ENCODE measurements at regions not wholly inside any gene's neighbourhood (a gene's known extent, or its start where the extent isn't known, plus 50 kb on each side); places are given as distances from the start of the nearest gene placed in this dataset.

GRCh38 chr22:44429941-44430587 lies 68.0 kb downstream of the RTL6 start:
- no peaks in the 10 kb centered on the region for H3K36me3 ChIP-seq (ENCODE audit: control insufficient read depth in 1 of 2, insufficient read depth in 2 of 2, low read depth in 1 of 2, low read length in 2 of 2)
- no peaks in the 10 kb centered on the region for H3K9me3 ChIP-seq (ENCODE audit: control insufficient read depth, low read length)
- no peak overlapping the region for H4K91ac ChIP-seq (ENCODE audit: low read length)
- H2AK5ac ChIP-seq (ENCODE audit: low read length, severe bottlenecking): no peak overlapping the region
- 84% methylated on average over 14 of the region's 16 CpGs for WGBS
- no peak overlapping the region for H3K4me3 ChIP-seq (ENCODE audit: insufficient read depth in 1 of 2, low read depth in 1 of 2, low read length in 2 of 2)
- peaks cover 33 to 75% of the 10 kb centered on the region in 2 experiments for H3K27me3 ChIP-seq (ENCODE audit: control insufficient read depth in 1 of 2, insufficient read depth in 1 of 2, low read length in 2 of 2)
- H2BK15ac ChIP-seq (ENCODE audit: low read depth, poor library complexity, severe bottlenecking): no peak overlapping the region
- H3K9ac ChIP-seq (ENCODE audit: low read length): no peak overlapping the region
- H4K8ac ChIP-seq (ENCODE audit: low read length): no peak overlapping the region
- no peak overlapping the region for H2BK5ac ChIP-seq (ENCODE audit: low read depth, low read length, poor library complexity, severe bottlenecking)
- no peak overlapping the region for H3K4me2 ChIP-seq (ENCODE audit: low read length, poor library complexity, severe bottlenecking)
- H2AFZ ChIP-seq (ENCODE audit: low read depth, low read length): no peak overlapping the region
- H3K79me1 ChIP-seq (replicated peaks; ENCODE audit: low read length, poor library complexity, severe bottlenecking): no peaks in the 10 kb centered on the region
- no peak overlapping the region for H3K23ac ChIP-seq (ENCODE audit: low read length in 2 of 2)
- H3K18ac ChIP-seq (ENCODE audit: low read depth in 1 of 2, low read length in 2 of 2): no peak overlapping the region
- H3K14ac ChIP-seq (ENCODE audit: low read length in 2 of 2): no peak overlapping the region
- H3K4ac ChIP-seq (ENCODE audit: low read depth in 1 of 2, low read length in 2 of 2): no peak overlapping the region
- no peaks in the 10 kb centered on the region for H3K4me1 ChIP-seq (ENCODE audit: control insufficient read depth, insufficient read depth, low read depth, low read length)
- H3K27ac ChIP-seq (ENCODE audit: low read length, poor library complexity, severe bottlenecking): no peak overlapping the region
- no peak overlapping the region for H2BK12ac ChIP-seq (ENCODE audit: low read length in 2 of 2)
- no peak overlapping the region for H2BK120ac ChIP-seq (ENCODE audit: low read depth, low read length)
- no peak for DNase-seq

- no peak overlapping the region for H4K8ac ChIP-seq (ENCODE audit: low read length)
- H3K27ac ChIP-seq (ENCODE audit: low read length, poor library complexity, severe bottlenecking): no peak overlapping the region
- H4K91ac ChIP-seq (ENCODE audit: low read length): no peak overlapping the region
- H2BK12ac ChIP-seq (ENCODE audit: low read length in 2 of 2): no peak overlapping the region
- 73% methylated on average over 11 of the region's 13 CpGs for WGBS
- H2AK5ac ChIP-seq (ENCODE audit: low read length, severe bottlenecking): no peak overlapping the region
- no peak overlapping the region for H3K4me3 ChIP-seq (ENCODE audit: insufficient read depth in 1 of 2, low read depth in 1 of 2, low read length in 2 of 2)
- H3K27me3 ChIP-seq (ENCODE audit: control insufficient read depth in 1 of 2, insufficient read depth in 1 of 2, low read length in 2 of 2): peaks cover 32 to 76% of the 10 kb centered on the region in 2 experiments
- DNase-seq: no peak
- H2BK5ac ChIP-seq (ENCODE audit: low read depth, low read length, poor library complexity, severe bottlenecking): no peak overlapping the region
- H2BK120ac ChIP-seq (ENCODE audit: low read depth, low read length): no peak overlapping the region
- H3K4me2 ChIP-seq (ENCODE audit: low read length, poor library complexity, severe bottlenecking): no peak overlapping the region
- H3K18ac ChIP-seq (ENCODE audit: low read depth in 1 of 2, low read length in 2 of 2): no peak overlapping the region
- no peak overlapping the region for H3K9ac ChIP-seq (ENCODE audit: low read length)
- no peaks in the 10 kb centered on the region for H3K4me1 ChIP-seq (ENCODE audit: control insufficient read depth, insufficient read depth, low read depth, low read length)
- H3K36me3 ChIP-seq (ENCODE audit: control insufficient read depth in 1 of 2, insufficient read depth in 2 of 2, low read depth in 1 of 2, low read length in 2 of 2): no peaks in the 10 kb centered on the region
- H3K79me1 ChIP-seq (replicated peaks; ENCODE audit: low read length, poor library complexity, severe bottlenecking): no peaks in the 10 kb centered on the region
- no peak overlapping the region for H2BK15ac ChIP-seq (ENCODE audit: low read depth, poor library complexity, severe bottlenecking)
- H3K23ac ChIP-seq (ENCODE audit: low read length in 2 of 2): no peak overlapping the region
- H3K14ac ChIP-seq (ENCODE audit: low read length in 2 of 2): no peak overlapping the region
- H3K4ac ChIP-seq (ENCODE audit: low read depth in 1 of 2, low read length in 2 of 2): no peak overlapping the region
- no peak overlapping the region for H2AFZ ChIP-seq (ENCODE audit: low read depth, low read length)
- no peaks in the 10 kb centered on the region for H3K9me3 ChIP-seq (ENCODE audit: control insufficient read depth, low read length)
These were observed 68.8 kb downstream of the RTL6 start for GRCh38 chr22:44428941-44429830.

DNA sequence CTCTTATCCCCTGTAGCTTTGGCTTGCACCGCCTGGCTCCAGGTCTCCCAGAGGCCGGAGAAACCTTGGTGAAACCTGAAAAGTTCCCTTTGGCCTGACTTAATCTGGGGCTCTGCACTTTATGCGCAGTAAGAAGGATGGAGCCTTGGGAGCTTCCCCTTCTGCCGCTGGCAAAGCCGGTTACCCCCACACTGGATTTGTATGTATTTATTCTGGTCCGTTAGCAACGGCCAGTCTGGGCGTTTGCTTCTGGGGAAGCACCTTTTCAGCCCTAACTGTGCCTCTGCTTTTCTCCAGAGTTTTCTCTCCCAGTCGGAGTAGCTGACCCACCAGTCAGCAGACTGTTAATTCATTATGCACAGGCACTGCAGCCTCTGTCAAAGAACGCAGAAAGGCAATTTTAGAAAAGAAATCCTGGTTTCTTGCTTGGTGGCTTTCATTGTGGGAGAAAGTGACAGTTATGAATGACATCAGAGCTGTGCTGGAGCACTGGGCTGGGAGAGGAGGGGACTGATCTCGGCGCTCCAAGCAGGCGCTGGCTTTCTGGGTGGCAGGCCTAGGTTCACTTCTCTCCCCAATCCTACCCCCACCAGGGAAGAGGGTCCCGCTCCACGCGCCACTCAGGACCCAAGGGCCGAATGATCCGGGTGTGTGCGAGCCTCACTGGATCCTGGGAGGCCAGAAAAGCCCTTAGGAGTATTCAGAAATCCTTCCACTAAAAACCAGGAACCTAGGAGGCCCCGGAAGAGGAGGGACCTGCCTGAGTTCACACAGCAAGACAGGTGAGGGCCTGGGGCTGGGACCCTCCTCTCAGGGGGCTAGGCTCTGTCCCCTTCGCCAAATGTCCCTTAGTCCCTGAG lies 70.2 kb downstream of the RTL6 start:
- no peak overlapping the region for H2BK5ac ChIP-seq (ENCODE audit: low read depth, low read length, poor library complexity, severe bottlenecking)
- H3K23ac ChIP-seq (ENCODE audit: low read length in 2 of 2): no peak overlapping the region
- H4K91ac ChIP-seq (ENCODE audit: low read length): no peak overlapping the region
- no peak overlapping the region for H4K8ac ChIP-seq (ENCODE audit: low read length)
- H3K4me3 ChIP-seq (ENCODE audit: insufficient read depth in 1 of 2, low read depth in 1 of 2, low read length in 2 of 2): no peak overlapping the region
- H3K4me1 ChIP-seq (ENCODE audit: control insufficient read depth, insufficient read depth, low read depth, low read length): no peaks in the 10 kb centered on the region
- H3K79me1 ChIP-seq (replicated peaks; ENCODE audit: low read length, poor library complexity, severe bottlenecking): no peaks in the 10 kb centered on the region
- WGBS: 81% methylated on average over 21 of the region's 21 CpGs
- H2BK12ac ChIP-seq (ENCODE audit: low read length in 2 of 2): no peak overlapping the region
- H3K9me3 ChIP-seq (ENCODE audit: control insufficient read depth, low read length): no peaks in the 10 kb centered on the region
- no peak overlapping the region for H3K9ac ChIP-seq (ENCODE audit: low read length)
- no peak for DNase-seq
- no peak overlapping the region for H3K27ac ChIP-seq (ENCODE audit: low read length, poor library complexity, severe bottlenecking)
- peaks cover 42 to 79% of the 10 kb centered on the region in 2 experiments for H3K27me3 ChIP-seq (ENCODE audit: control insufficient read depth in 1 of 2, insufficient read depth in 1 of 2, low read length in 2 of 2)
- H2AK5ac ChIP-seq (ENCODE audit: low read length, severe bottlenecking): no peak overlapping the region
- H3K36me3 ChIP-seq (ENCODE audit: control insufficient read depth in 1 of 2, insufficient read depth in 2 of 2, low read depth in 1 of 2, low read length in 2 of 2): no peaks in the 10 kb centered on the region
- no peak overlapping the region for H2BK15ac ChIP-seq (ENCODE audit: low read depth, poor library complexity, severe bottlenecking)
- H3K4me2 ChIP-seq (ENCODE audit: low read length, poor library complexity, severe bottlenecking): no peak overlapping the region
- no peak overlapping the region for H2BK120ac ChIP-seq (ENCODE audit: low read depth, low read length)
- H3K14ac ChIP-seq (ENCODE audit: low read length in 2 of 2): no peak overlapping the region
- H2AFZ ChIP-seq (ENCODE audit: low read depth, low read length): no peak overlapping the region
- H3K18ac ChIP-seq (ENCODE audit: low read depth in 1 of 2, low read length in 2 of 2): no peak overlapping the region
- H3K4ac ChIP-seq (ENCODE audit: low read depth in 1 of 2, low read length in 2 of 2): no peak overlapping the region

GRCh38 chr22:44426981-44427380 lies 71.1 kb downstream of the RTL6 start:
- no peak overlapping the region for H4K8ac ChIP-seq (ENCODE audit: low read length)
- no peak overlapping the region for H2BK12ac ChIP-seq (ENCODE audit: low read length in 2 of 2)
- no peak overlapping the region for H3K4me3 ChIP-seq (ENCODE audit: insufficient read depth in 1 of 2, low read depth in 1 of 2, low read length in 2 of 2)
- no peak overlapping the region for H3K27ac ChIP-seq (ENCODE audit: low read length, poor library complexity, severe bottlenecking)
- H3K14ac ChIP-seq (ENCODE audit: low read length in 2 of 2): no peak overlapping the region
- H3K18ac ChIP-seq (ENCODE audit: low read depth in 1 of 2, low read length in 2 of 2): no peak overlapping the region
- no peak overlapping the region for H3K4me2 ChIP-seq (ENCODE audit: low read length, poor library complexity, severe bottlenecking)
- no peak overlapping the region for H2AFZ ChIP-seq (ENCODE audit: low read depth, low read length)
- 89% methylated on average over 8 of the region's 11 CpGs for WGBS
- no peak overlapping the region for H3K23ac ChIP-seq (ENCODE audit: low read length in 2 of 2)
- no peaks in the 10 kb centered on the region for H3K4me1 ChIP-seq (ENCODE audit: control insufficient read depth, insufficient read depth, low read depth, low read length)
- no peaks in the 10 kb centered on the region for H3K36me3 ChIP-seq (ENCODE audit: control insufficient read depth in 1 of 2, insufficient read depth in 2 of 2, low read depth in 1 of 2, low read length in 2 of 2)
- no peak for DNase-seq
- H3K9me3 ChIP-seq (ENCODE audit: control insufficient read depth, low read length): no peaks in the 10 kb centered on the region
- H2BK15ac ChIP-seq (ENCODE audit: low read depth, poor library complexity, severe bottlenecking): no peak overlapping the region
- no peak overlapping the region for H4K91ac ChIP-seq (ENCODE audit: low read length)
- H3K4ac ChIP-seq (ENCODE audit: low read depth in 1 of 2, low read length in 2 of 2): no peak overlapping the region
- H2BK5ac ChIP-seq (ENCODE audit: low read depth, low read length, poor library complexity, severe bottlenecking): no peak overlapping the region
- H3K79me1 ChIP-seq (replicated peaks; ENCODE audit: low read length, poor library complexity, severe bottlenecking): no peaks in the 10 kb centered on the region
- H2BK120ac ChIP-seq (ENCODE audit: low read depth, low read length): no peak overlapping the region
- H3K9ac ChIP-seq (ENCODE audit: low read length): no peak overlapping the region
- peaks cover 42 to 77% of the 10 kb centered on the region in 2 experiments for H3K27me3 ChIP-seq (ENCODE audit: control insufficient read depth in 1 of 2, insufficient read depth in 1 of 2, low read length in 2 of 2)
- no peak overlapping the region for H2AK5ac ChIP-seq (ENCODE audit: low read length, severe bottlenecking)
